GM18519 (cell line): ENCODE measurements at regions not wholly inside any gene's neighbourhood (a gene's known extent, or its start where the extent isn't known, plus 50 kb on each side); places are given as distances from the start of the nearest gene placed in this dataset.

Experiments used
- ATAC-seq: cut with Tn5 transposase; IDR thresholded peaks from one replicate; pipeline ENCODE4 v1.9.1; 2021; ENCODE audit warnings: mild to moderate bottlenecking, moderate library complexity; ENCODE audit not compliant: unreplicated experiment, low FRiP score

DNA sequence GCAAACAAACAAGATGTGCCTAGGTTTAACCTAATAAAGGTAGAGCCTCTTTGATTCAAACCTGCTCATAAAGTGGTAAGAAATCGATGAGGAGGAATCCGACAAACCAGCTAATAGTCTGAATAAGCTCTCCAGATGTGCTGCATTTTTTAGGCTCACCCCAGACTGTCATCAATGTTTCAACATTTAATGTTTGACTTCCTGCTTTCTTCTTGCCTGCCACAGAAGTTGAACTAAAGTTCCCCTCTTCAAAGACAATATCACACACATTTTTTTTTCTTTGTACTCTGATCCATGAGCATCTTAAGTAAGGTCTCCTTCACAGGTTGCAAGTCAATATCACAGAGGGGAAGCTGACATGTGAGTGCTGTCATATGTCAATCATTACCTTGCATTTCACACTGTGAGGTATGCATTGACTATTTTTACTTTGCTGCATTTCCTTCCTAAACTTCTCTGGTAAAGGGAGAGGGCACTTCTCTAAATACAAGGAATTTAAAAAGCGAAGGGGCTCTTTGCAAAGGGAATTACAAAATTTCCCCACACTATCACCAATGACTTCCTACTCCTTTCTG, 172.3 kb upstream of the MCTP2 start:
- no peak for ATAC-seq

DNA sequence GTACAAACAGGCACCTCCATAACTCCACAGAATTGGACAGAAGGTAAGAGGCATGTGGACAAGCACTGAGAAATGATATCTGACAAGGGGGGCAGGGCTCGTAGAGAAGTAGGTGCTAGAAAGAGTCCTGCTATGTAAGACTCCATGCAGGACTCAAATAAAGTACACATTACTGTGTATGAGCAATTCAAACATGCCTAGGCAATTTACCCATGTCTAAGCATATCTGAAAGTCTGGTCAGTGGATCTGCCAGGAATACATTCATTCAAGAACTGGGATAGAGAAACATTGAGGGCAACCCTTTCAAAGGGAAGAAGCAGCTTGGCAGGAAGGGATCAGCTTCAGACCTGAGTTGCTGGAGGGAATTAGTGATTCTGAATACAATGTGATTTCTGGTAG, 174.1 kb upstream of the MCTP2 start:
- ATAC-seq = no peak

GRCh38 chr15:94056314-94056713, 175.0 kb upstream of the MCTP2 start:
- ATAC-seq = no peak

GRCh38 chr15:94053626-94054025, 177.7 kb upstream of the MCTP2 start:
- no peak for ATAC-seq

DNA sequence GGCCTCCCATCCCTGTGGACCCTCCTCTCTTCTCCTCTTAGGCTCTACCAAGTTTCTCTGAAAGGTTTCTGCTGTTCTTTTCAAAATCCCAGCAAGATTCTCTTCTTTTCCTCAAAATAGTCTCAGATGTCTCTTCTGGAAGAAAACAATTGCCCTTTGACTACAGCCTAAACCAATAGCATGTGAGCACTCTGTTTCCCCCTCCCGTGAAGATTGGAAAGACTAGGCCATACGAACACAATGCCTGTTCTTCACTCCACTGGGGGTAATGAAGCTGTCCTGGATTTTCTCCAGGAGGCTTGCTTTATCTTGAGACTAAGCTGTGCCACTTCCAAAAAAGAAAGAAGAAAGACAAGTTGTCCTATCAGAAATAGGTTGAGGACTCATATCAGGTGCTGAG, 178.7 kb upstream of the MCTP2 start:
- ATAC-seq = no peak

DNA sequence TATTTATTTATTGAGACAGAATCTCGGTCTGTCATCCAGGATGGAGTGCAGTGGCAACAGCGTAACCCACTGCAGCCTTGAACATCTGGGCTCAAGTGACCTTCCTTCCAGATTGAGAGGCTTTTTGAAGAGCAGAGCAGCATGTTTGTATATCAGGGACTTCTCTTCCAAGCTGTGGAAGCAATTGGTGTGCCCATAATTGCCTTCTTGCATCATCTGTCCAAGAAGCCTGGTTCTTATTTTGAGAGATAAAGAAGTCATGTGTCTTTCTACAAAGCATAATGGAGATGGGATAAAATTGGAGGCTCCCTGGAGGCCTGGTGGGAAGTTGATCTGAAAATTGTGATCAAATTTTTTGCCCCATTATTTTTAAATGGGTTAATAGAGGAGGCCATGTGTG, 183.8 kb upstream of the MCTP2 start:
- no peak for ATAC-seq

GRCh38 chr15:94042180-94042928, 189.0 kb upstream of the MCTP2 start:
- no peak for ATAC-seq

- ATAC-seq = no peak
Measured at GRCh38 chr15:94041746-94042145, 189.6 kb upstream of the MCTP2 start.

GRCh38 chr15:94040541-94041248, 190.7 kb upstream of the MCTP2 start:
- ATAC-seq = no peak

- no peak for ATAC-seq
Measured at GRCh38 chr15:94036156-94036555, 195.2 kb upstream of the MCTP2 start.

GRCh38 chr15:94033683-94034020, 197.7 kb upstream of the MCTP2 start:
- no peak for ATAC-seq

DNA sequence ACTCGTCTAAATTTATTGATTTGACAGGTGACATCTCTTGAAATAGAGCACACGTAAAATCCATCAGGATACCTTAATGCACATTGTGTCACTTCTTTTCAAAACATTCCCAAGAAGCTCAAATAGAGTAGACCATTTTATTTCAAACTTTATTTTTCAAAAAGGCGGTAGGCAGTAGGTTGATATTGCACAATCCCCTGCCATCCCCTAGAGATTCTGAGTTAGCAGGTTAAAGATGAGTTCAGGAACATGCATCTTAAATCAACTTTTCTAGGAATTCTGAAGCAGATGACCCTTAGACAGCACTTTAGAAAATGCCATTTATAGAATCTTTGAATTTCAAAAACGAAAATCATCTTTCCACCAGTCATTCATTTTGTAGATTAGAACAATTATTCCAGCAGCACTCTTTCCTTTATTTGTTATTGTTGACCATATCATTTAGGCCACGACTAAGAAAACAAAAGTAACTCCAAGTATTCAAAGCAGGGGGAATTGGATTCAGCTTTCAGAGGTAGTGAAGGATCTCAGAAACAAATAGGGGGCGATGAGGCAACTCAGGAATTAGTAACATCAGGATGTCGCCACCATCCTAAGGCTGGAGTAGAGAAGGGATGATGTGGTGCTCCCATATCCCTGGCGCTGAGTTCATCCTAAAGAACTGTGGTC, 198.2 kb upstream of the MCTP2 start:
- no peak for ATAC-seq

GRCh38 chr15:94032571-94032970, 198.8 kb upstream of the MCTP2 start:
- no peak for ATAC-seq

DNA sequence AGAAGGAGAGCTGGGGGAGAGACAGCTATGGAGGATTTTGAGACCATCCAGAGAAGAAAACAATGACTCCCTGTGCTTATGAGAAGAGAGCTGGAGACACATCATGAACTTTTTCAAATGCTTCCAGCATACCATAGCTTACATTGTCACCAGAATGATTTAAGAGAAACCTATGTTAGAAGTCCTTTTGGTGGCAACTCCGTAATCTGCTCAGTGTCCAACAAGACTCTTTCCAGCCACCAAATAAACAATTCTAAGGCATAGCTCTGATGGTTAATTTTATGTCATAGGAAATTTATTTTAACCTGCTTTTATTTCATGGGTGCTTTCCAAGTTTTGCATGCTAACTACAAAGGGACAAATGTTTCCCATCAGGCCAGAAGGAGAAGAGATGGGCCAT, 200.3 kb upstream of the MCTP2 start:
- no peak for ATAC-seq

GRCh38 chr15:94029495-94029894, 201.9 kb upstream of the MCTP2 start:
- no peak for ATAC-seq

GRCh38 chr15:94028809-94029208, 202.6 kb upstream of the MCTP2 start:
- ATAC-seq = no peak

GRCh38 chr15:94028121-94028520, 203.2 kb upstream of the MCTP2 start:
- ATAC-seq = no peak

DNA sequence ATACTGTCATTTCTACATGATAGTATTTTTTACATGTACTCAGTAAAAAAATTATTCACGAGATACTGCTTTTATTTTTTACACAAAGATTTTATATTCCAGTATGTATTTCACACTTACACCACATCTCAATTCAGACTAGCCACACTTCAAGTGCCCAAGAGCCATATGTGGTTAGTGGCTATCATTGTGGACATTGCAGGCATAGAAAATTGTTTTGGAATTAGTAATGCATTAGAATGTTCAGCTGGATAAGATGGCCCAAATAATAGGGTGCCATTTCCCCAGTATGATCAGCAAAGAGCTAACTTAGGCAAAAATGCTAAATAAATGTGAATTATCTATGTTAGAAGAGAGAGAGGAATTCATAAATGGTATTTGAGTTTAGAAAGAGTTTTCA, 203.8 kb upstream of the MCTP2 start:
- no peak for ATAC-seq

DNA sequence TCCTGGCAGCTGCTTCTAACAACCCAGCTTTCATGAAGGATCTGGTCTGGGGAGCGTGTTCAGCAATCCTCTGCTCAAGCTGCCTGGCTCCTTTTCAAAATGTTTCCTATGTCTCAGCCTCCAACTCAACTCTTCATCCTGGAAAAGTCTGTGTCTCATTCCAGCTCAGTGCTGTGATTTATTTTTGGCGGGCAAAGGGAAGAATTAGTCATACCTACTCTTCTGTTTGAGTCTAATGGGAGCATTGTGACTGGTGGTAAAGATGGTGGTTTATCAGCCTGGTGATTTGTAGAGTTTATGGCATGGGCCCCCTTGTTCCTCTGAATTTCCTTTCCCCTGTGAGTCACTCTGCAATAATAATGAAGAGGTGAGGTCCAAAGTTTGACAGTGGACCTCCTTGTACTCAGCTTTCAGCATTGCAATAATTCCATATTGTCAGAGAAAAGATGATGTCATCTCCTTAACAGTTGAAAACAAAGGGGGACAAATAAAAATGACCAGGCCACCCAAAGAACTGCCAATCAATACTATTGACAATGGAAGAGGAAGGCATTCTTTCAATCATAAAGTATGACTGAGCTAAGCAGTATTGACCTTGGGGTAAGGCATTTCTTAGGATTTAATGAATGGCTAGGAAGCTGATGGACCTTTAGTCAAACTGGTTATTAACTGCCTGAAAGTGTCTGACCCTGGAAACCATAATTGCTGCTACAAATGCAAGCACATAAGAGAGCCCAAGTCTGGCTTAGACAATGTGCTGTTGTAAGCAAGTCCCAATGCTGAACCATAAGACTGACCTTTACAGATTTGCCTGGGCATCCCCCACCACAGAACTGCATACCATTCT, 204.7 kb upstream of the MCTP2 start:
- no peak for ATAC-seq

DNA sequence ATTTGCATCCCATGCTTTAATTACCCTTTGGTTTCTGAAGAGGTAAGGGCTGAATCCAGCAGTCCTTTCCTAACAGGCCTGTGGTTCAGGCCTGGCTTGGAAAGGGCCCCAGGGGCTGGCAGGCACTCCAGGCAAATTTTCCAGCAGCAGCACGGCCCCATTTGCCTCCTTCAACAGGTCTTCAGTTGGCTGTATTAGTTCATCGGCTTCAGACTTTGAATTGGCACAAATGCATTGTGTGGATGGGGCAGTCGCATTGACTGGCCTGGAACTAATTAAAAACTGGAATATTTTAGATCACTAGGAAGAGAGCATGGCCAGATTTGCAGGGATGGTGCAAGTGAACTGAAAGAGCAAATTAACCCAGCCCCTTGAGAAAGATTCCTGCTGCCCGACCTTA, 207.8 kb upstream of the MCTP2 start:
- no peak for ATAC-seq
